Fibroblast of lung (primary cell): ENCODE measurements at regions not wholly inside any gene's neighbourhood (a gene's known extent, or its start where the extent isn't known, plus 50 kb on each side); places are given as distances from the start of the nearest gene placed in this dataset.

ENCODE experiments used
- DNase-seq, 2 donors: peaks; one replicate each; pipeline versions ENCODE4 v3.0.0 to v3.0.0-alpha.2; 2010; ENCODE audit warnings: low read depth in 2 of 2
- H2AFZ ChIP-seq: 2 replicates; pipeline ENCODE4 v1.5.1; 2012; ENCODE audit warnings: low read length, control low read depth, inconsistent platforms
- H3K27ac ChIP-seq: 2 replicates; pipeline ENCODE4 v1.5.1; 2011; ENCODE audit warnings: low read length, control low read depth; ENCODE audit not compliant: insufficient read depth
- H3K27me3 ChIP-seq: 2 replicates; pipeline ENCODE4 v1.5.1; 2011; ENCODE audit warnings: mild to moderate bottlenecking, low read length; ENCODE audit not compliant: control insufficient read depth, insufficient read depth
- H3K36me3 ChIP-seq: 2 replicates; pipeline ENCODE4 v1.5.1; 2011; ENCODE audit warnings: low read length; ENCODE audit not compliant: control insufficient read depth, insufficient read depth
- H3K4me1 ChIP-seq: 2 replicates; pipeline ENCODE4 v1.5.1; 2011; ENCODE audit warnings: low read length; ENCODE audit not compliant: control insufficient read depth, insufficient read depth; ENCODE audit errors: extremely low read depth
- H3K4me2 ChIP-seq: 2 replicates; pipeline ENCODE4 v1.5.1; 2011; ENCODE audit warnings: low read length, control low read depth; ENCODE audit not compliant: insufficient read depth; ENCODE audit errors: extremely low read depth
- H3K4me3 ChIP-seq, 4 experiments: fragments of 200-600 bp in 1 of 4; sonication (generic) in 1 of 4; replicated peaks in 1 of 4; 2 replicates each; pipeline ENCODE4 v1.5.1; 2011 to 2016; ENCODE audit warnings: low read length in 4 of 4, low read depth in 3 of 4, mild to moderate bottlenecking in 3 of 4, control low read depth in 2 of 4, inconsistent platforms in 1 of 4, mixed read lengths in 1 of 4; ENCODE audit not compliant: insufficient read depth in 1 of 4; ENCODE audit errors: control extremely low read depth in 1 of 4
- H3K79me2 ChIP-seq: 2 replicates; pipeline ENCODE4 v1.5.1; 2012; ENCODE audit warnings: mild to moderate bottlenecking, low read length, inconsistent platforms; ENCODE audit not compliant: control insufficient read depth, insufficient read depth
- H3K9ac ChIP-seq: 2 replicates; pipeline ENCODE4 v1.5.1; 2011; ENCODE audit warnings: mild to moderate bottlenecking, low read length, control low read depth; ENCODE audit not compliant: insufficient read depth
- H3K9me3 ChIP-seq: 2 replicates; pipeline ENCODE4 v1.5.1; 2012; ENCODE audit warnings: low read depth, low read length; ENCODE audit not compliant: control insufficient read depth, insufficient read depth
- H4K20me1 ChIP-seq: 2 replicates; pipeline ENCODE4 v1.5.1; 2011; ENCODE audit warnings: low read length; ENCODE audit not compliant: control insufficient read depth, insufficient read depth; ENCODE audit errors: extremely low read depth
- EZH2 ChIP-seq: IDR thresholded peaks from 2 replicates; pipeline ENCODE4 v1.5.1; 2012; ENCODE audit warnings: low read length, control low read depth, mild to moderate bottlenecking; ENCODE audit errors: missing control alignments
- TF ChIP-seq, protein P1 (sequence below), 2 donors: IDR thresholded peaks in 1 of 2; conservative IDR thresholded peaks in 1 of 2; 1 replicate in 1 of 2; 2 replicates in 1 of 2; pipeline ENCODE4 v1.5.1; 2011 to 2012; ENCODE audit warnings: low read length in 2 of 2, control low read depth in 1 of 2, inconsistent platforms in 1 of 2, low read depth in 1 of 2, mild to moderate bottlenecking in 1 of 2

DNA sequence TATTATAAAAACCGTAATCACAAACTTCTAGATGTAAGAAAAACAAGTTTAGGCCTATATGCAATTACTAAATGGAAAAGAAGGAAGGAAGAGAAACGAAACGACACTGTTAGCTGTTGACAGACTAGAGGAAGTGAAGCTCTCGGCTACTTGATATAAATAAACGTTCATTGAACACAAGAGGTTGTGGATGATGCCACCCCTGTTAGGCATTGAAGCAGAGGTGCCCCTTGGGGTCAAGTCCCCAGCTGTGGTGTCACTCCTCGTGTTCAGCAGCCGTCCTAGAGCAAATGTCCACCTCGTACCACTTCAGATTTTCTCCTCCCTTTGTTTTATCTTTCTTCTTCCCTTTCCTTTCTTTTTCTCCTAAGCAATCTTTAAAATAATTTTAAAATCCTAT lies 146.5 kb upstream of the UBE2E1 start:
- peaks cover 2% of the 10 kb centered on the region for H3K4me1 ChIP-seq
- no peak overlapping the region for H3K9ac ChIP-seq
- no peaks in the 10 kb centered on the region for H3K27me3 ChIP-seq
- H2AFZ ChIP-seq: no peak overlapping the region
- TF ChIP-seq, protein P1, sequence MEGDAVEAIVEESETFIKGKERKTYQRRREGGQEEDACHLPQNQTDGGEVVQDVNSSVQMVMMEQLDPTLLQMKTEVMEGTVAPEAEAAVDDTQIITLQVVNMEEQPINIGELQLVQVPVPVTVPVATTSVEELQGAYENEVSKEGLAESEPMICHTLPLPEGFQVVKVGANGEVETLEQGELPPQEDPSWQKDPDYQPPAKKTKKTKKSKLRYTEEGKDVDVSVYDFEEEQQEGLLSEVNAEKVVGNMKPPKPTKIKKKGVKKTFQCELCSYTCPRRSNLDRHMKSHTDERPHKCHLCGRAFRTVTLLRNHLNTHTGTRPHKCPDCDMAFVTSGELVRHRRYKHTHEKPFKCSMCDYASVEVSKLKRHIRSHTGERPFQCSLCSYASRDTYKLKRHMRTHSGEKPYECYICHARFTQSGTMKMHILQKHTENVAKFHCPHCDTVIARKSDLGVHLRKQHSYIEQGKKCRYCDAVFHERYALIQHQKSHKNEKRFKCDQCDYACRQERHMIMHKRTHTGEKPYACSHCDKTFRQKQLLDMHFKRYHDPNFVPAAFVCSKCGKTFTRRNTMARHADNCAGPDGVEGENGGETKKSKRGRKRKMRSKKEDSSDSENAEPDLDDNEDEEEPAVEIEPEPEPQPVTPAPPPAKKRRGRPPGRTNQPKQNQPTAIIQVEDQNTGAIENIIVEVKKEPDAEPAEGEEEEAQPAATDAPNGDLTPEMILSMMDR (conservative IDR thresholded peaks at IDR 0.05 in 1 of 2, IDR thresholded peaks at IDR 0.05 in 1 of 2; ENCODE audit: low read depth in 1 of 2, low read length in 2 of 2): no peak
- no peak for TF ChIP-seq EZH2
- no peaks in the 10 kb centered on the region for H3K36me3 ChIP-seq
- no peak overlapping the region for H3K4me2 ChIP-seq
- H3K27ac ChIP-seq: no peak overlapping the region
- DNase-seq: no peak
- no peaks in the 10 kb centered on the region for H4K20me1 ChIP-seq
- no peaks in the 10 kb centered on the region for H3K79me2 ChIP-seq
- no peaks in the 10 kb centered on the region for H3K9me3 ChIP-seq
- H3K4me3 ChIP-seq: no peak overlapping the region

DNA sequence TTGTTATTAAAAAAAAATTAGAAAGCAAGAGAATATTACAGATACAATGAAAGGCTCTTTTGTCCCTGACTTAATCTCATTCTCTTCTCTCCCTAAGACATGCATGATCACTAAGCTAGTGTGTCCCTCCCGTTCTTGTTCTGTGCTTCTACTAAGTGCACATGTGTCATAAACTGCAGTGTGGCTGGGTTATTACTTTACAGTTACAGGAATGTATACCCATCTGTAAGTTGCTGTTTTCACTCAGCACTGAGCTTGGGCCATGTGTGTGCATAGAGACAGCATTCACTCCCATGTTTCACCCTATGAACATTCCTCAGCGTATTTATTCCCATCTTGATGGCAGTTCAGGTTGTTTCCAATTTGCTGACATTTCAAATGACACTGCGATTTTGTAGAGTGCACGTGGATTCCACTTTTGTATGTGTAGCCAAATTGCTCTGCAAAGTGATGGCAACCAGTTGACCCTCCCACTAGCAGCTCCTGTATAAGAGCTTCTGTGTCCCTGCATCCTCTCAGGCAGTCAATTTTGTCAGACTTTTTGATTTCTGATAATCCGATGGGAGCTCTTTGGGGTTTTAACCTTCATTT lies 145.8 kb upstream of the UBE2E1 start:
- H3K9ac ChIP-seq: no peak overlapping the region
- no peak for DNase-seq

DNA sequence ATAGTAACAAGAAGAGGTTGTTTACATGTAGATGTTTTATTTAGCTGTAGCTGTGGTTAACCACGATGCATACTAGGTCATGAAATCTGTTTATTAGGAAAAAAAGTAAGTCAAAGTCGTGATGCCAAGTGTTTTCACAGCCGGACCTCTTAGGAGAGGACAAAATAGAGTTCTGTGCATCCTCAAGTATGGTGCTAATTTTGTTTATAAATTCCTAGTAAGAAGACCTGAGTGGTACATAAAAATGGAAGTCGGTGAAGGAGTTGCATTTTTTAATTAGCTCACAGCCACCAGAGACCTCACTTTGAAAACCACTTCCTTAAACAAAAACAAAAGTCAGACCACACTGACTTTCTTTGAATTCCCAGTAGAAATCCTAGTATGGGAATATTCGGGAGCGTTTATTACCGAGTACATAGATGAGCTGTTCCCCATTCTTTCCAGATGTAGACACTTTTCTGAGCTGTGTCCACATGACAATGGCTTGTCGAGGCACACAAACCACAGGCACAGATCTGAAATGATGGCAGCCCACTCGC lies 143.6 kb upstream of the UBE2E1 start:
- Histone ChIP-seq H3K4me2 (no peak overlapping the region), H3K27me3 (no peaks in the 10 kb centered on the region), H2AFZ (no peak overlapping the region), H3K27ac (no peak overlapping the region), H3K79me2 (no peaks in the 10 kb centered on the region), H3K4me3 (no peak overlapping the region), H3K9me3 (no peaks in the 10 kb centered on the region), H3K36me3 (no peaks in the 10 kb centered on the region), H3K9ac (no peak overlapping the region), H3K4me1 (peaks cover 2% of the 10 kb centered on the region), H4K20me1 (no peaks in the 10 kb centered on the region)
- TF ChIP-seq, protein P1 (conservative IDR thresholded peaks at IDR 0.05 in 1 of 2, IDR thresholded peaks at IDR 0.05 in 1 of 2; ENCODE audit: low read depth in 1 of 2, low read length in 2 of 2): no peak
- TF ChIP-seq EZH2: no peak
- DNase-seq: no peak

More for the DNA sequence above, 145.8 kb upstream of the UBE2E1 start:
- Histone ChIP-seq H2AFZ (no peak overlapping the region), H3K36me3 (no peaks in the 10 kb centered on the region), H3K4me2 (no peak overlapping the region), H3K27ac (no peak overlapping the region), H3K79me2 (no peaks in the 10 kb centered on the region), H3K27me3 (no peaks in the 10 kb centered on the region), H3K9me3 (no peaks in the 10 kb centered on the region), H3K4me3 (no peak overlapping the region), H3K4me1 (peaks cover 2% of the 10 kb centered on the region), H4K20me1 (no peaks in the 10 kb centered on the region)
- TF ChIP-seq EZH2: no peak
- TF ChIP-seq, protein P1 (conservative IDR thresholded peaks at IDR 0.05 in 1 of 2, IDR thresholded peaks at IDR 0.05 in 1 of 2; ENCODE audit: low read depth in 1 of 2, low read length in 2 of 2): no peak
